ENCODE measurements at regions not wholly inside any gene's neighbourhood (a gene's known extent, or its start where the extent isn't known, plus 50 kb on each side); places are given as distances from the start of the nearest gene placed in this dataset.

DNA sequence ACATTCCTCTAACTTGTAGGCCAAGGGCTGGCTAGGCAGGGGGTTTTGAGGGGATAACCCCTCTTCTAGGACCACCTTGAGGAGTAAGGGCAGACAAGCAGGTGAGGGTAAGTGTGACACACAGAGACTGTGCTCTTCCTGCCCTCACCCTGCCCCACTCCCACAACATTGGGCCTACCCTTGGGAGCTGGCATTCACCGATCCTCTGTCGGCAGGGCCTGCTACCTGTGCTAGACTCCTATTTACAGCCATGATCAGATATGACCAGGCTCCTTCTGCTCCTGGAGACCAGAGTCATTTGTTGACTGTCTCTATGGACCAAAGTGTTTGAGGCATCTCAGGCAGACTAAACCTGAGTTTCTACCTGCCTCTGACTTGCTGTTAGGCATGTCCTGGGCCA is 68.3 kb downstream of the SYF2 start:
- TF ChIP-seq, protein P1, sequence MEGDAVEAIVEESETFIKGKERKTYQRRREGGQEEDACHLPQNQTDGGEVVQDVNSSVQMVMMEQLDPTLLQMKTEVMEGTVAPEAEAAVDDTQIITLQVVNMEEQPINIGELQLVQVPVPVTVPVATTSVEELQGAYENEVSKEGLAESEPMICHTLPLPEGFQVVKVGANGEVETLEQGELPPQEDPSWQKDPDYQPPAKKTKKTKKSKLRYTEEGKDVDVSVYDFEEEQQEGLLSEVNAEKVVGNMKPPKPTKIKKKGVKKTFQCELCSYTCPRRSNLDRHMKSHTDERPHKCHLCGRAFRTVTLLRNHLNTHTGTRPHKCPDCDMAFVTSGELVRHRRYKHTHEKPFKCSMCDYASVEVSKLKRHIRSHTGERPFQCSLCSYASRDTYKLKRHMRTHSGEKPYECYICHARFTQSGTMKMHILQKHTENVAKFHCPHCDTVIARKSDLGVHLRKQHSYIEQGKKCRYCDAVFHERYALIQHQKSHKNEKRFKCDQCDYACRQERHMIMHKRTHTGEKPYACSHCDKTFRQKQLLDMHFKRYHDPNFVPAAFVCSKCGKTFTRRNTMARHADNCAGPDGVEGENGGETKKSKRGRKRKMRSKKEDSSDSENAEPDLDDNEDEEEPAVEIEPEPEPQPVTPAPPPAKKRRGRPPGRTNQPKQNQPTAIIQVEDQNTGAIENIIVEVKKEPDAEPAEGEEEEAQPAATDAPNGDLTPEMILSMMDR (conservative IDR thresholded peaks at IDR 0.05; ENCODE audit: low read length) = no peak
- no peak for TF ChIP-seq EZH2phosphoT487 (IDR thresholded peaks at IDR 0.05; ENCODE audit: borderline replicate concordance, low read depth, low read length)
